ENCODE measurements at regions not wholly inside any gene's neighbourhood (a gene's known extent, or its start where the extent isn't known, plus 50 kb on each side); places are given as distances from the start of the nearest gene placed in this dataset.
A peak's percentile ranks its signal among the peaks of the same experiment; 100 is the strongest.

DNA sequence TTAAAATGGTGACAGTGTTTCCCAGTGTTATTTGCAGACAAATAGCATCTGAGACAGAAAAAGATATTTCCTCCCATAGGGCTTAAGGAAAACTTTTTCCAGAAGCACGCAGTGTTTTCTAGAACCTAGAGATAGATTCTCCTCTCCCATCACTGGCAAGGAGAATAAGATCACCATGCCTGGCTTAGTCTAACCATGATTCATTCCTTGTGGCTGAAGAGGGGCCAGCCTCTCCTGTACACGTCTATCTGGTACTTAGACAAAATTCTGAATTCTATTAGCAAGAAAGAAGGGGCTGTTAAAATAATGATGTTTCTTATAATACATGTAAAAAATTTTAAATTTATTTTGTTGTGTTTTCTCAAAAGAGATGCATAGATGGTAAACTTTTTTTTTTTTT lies 296.1 kb upstream of the LDB2 start:
- no peaks in the 10 kb centered on the region for H3K27me3 ChIP-seq (replicated peaks; ENCODE audit: insufficient read depth)
- 63 to 64% methylated on average over 2 of the region's 2 CpGs for WGBS, 2 experiments (ENCODE audit: low coverage in 1 of 2, low lambda C conversion rate in 2 of 2, missing lambda C conversion rate in 2 of 2)
- H3K9me2 ChIP-seq (ENCODE audit: insufficient read depth), result no peaks in the 10 kb centered on the region
- no peaks in the 10 kb centered on the region for H3K9me3 ChIP-seq (ENCODE audit: low read depth)
- DNase-seq, result peak; percentile 46
- in situ Hi-C loops (cut with MboI), result no loop called here
- no peaks in the 10 kb centered on the region for H3K36me3 ChIP-seq (ENCODE audit: low read depth)
- H3K27ac ChIP-seq, result no peak overlapping the region
- H3K4me3 ChIP-seq, result no peak overlapping the region
- no peak for TF ChIP-seq EZH2phosphoT487 (IDR thresholded peaks at IDR 0.05; ENCODE audit: insufficient read depth, low read depth)
- no peak for TF ChIP-seq EZH2 (IDR thresholded peaks at IDR 0.05; ENCODE audit: insufficient read depth, poor library complexity, severe bottlenecking)
- H3K9ac ChIP-seq, result no peak overlapping the region
- no peaks in the 10 kb centered on the region for H3K79me2 ChIP-seq (ENCODE audit: insufficient read depth)
- no peak overlapping the region for H3K4me2 ChIP-seq (ENCODE audit: unreplicated experiment)
- H3F3A ChIP-seq (ENCODE audit: insufficient read depth), result peaks cover 7% of the 10 kb centered on the region; the same call in 1 of the 2 replicates
- no peak overlapping the region for H2AFZ ChIP-seq
- peaks cover 22% of the 10 kb centered on the region for H3K4me1 ChIP-seq (ENCODE audit: insufficient read depth)
- no peaks in the 10 kb centered on the region for H4K20me1 ChIP-seq (ENCODE audit: insufficient read depth)

DNA sequence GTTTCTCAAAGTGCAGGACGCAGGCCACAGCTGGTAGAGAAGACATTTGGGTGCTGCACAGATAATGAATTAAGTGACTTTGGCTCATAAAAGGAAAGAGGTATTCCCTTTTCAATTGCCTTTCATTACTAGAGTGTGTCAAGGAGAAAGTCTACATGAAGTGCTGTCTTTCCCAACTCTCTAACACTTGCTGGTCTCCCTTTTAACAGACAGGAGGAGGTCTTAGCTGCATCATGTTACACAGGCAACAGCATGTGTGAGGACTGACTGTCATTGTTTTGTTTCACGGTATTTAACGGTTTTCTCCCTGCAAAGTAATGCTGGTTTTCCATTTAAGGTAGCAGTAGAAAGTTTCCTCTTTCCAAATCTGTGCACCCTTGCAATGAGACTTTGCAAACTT lies 291.3 kb upstream of the LDB2 start:
- in situ Hi-C loops (cut with MboI), result no loop called here
- no peaks in the 10 kb centered on the region for H3K9me2 ChIP-seq (ENCODE audit: insufficient read depth)
- H3K4me1 ChIP-seq (ENCODE audit: insufficient read depth), result peaks cover 24% of the 10 kb centered on the region
- H3K9ac ChIP-seq, result no peak overlapping the region
- 40 to 43% methylated on average over 3 of the region's 3 CpGs for WGBS, 2 experiments (ENCODE audit: low coverage in 1 of 2, low lambda C conversion rate in 2 of 2, missing lambda C conversion rate in 2 of 2)
- H3K9me3 ChIP-seq (ENCODE audit: low read depth), result no peaks in the 10 kb centered on the region
- no peaks in the 10 kb centered on the region for H3K36me3 ChIP-seq (ENCODE audit: low read depth)
- no peak overlapping the region for H2AFZ ChIP-seq
- no peak overlapping the region for H3K4me2 ChIP-seq (ENCODE audit: unreplicated experiment)
- TF ChIP-seq EZH2 (IDR thresholded peaks at IDR 0.05; ENCODE audit: insufficient read depth, poor library complexity, severe bottlenecking), result no peak
- no peak for TF ChIP-seq EZH2phosphoT487 (IDR thresholded peaks at IDR 0.05; ENCODE audit: insufficient read depth, low read depth)
- H3K79me2 ChIP-seq (ENCODE audit: insufficient read depth), result no peaks in the 10 kb centered on the region
- H4K20me1 ChIP-seq (ENCODE audit: insufficient read depth), result no peaks in the 10 kb centered on the region
- H3K27ac ChIP-seq, result no peak overlapping the region
- no peak for DNase-seq
- H3K4me3 ChIP-seq, result no peak overlapping the region
- H3K27me3 ChIP-seq (replicated peaks; ENCODE audit: insufficient read depth), result no peaks in the 10 kb centered on the region
- H3F3A ChIP-seq (ENCODE audit: insufficient read depth), result peaks cover 7% of the 10 kb centered on the region; the same call in 1 of the 2 replicates

DNA sequence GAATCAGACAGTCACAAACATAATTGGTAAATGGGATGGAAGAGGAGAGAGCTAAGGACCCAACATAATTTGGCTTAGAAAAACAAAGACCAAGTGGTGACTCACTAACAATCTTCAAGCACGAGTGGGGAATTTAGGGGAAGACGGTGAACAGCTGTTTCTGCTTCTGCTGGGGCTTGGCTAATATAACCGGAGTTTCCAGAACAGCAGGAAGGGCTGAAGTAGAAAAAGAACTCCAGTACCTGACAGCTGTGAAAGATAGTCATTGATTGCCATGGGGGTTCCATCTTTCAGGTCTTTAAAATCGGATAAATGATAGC lies 290.9 kb upstream of the LDB2 start:
- 10 to 13% methylated on average over 4 of the region's 4 CpGs for WGBS, 2 experiments (ENCODE audit: low coverage in 1 of 2, low lambda C conversion rate in 2 of 2, missing lambda C conversion rate in 2 of 2)
- Histone ChIP-seq H2AFZ (no peak overlapping the region), H3K79me2 (ENCODE audit: insufficient read depth) (no peaks in the 10 kb centered on the region), H3K4me3 (no peak overlapping the region), H3K36me3 (ENCODE audit: low read depth) (no peaks in the 10 kb centered on the region), H3K9me2 (ENCODE audit: insufficient read depth) (no peaks in the 10 kb centered on the region), H3K27ac (no peak overlapping the region), H3K9me3 (ENCODE audit: low read depth) (no peaks in the 10 kb centered on the region), H3K4me2 (ENCODE audit: unreplicated experiment) (no peak overlapping the region), H4K20me1 (ENCODE audit: insufficient read depth) (no peaks in the 10 kb centered on the region), H3K4me1 (ENCODE audit: insufficient read depth) (peaks cover 24% of the 10 kb centered on the region), H3K9ac (no peak overlapping the region), H3F3A (ENCODE audit: insufficient read depth) (peaks cover 7% of the 10 kb centered on the region; the same call in 1 of the 2 replicates), H3K27me3 (replicated peaks; ENCODE audit: insufficient read depth) (no peaks in the 10 kb centered on the region)
- TF ChIP-seq EZH2 (IDR thresholded peaks at IDR 0.05; ENCODE audit: insufficient read depth, poor library complexity, severe bottlenecking) (no peak), EZH2phosphoT487 (IDR thresholded peaks at IDR 0.05; ENCODE audit: insufficient read depth, low read depth) (no peak)
- in situ Hi-C loops (cut with MboI), result no loop called here
- DNase-seq, result peak; percentile 70

DNA sequence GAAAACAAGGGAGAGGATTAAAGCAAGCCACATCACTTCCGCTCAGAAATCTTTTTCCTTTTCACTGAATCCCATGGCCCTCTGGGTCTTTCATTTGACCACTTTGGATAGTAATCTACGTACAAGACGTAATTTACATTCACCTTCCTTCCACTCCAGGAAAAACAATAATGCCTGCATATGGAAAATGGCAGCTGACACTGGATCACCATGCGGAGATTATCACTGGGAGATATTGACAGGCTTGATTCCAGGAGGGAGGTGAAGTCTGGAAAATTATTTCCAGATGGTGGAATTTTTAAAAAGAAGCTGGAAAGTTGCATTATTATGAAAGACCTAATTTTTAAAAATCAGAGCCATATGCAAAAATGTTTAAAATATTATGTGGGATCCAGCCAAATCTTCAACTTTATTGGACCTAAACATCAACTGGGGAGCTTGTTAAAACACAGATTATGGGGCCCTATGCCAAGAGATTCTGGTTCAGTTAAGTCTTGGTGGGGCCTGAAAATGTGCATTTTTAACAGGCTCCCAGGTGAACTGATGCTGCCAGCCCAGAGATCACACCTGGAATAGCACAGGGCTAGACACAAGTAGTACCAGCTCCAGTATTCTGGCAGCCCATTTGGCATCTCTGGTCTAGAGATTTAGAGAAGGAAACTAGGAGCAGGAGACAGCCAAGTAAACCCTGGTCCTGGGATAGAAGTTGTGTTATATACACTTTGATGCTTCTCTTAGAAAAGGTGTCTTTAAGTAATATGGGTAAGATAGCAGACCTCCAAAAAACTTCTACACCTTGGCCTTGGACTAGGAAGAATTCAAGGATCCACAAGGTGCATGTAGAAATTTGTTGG lies 290.3 kb upstream of the LDB2 start:
- no peaks in the 10 kb centered on the region for H3K27me3 ChIP-seq (replicated peaks; ENCODE audit: insufficient read depth)
- no peak overlapping the region for H3K27ac ChIP-seq
- H3K4me2 ChIP-seq (ENCODE audit: unreplicated experiment), result no peak overlapping the region
- TF ChIP-seq EZH2phosphoT487 (IDR thresholded peaks at IDR 0.05; ENCODE audit: insufficient read depth, low read depth) (no peak), EZH2 (IDR thresholded peaks at IDR 0.05; ENCODE audit: insufficient read depth, poor library complexity, severe bottlenecking) (no peak)
- peaks cover 7% of the 10 kb centered on the region; the same call in 1 of the 2 replicates for H3F3A ChIP-seq (ENCODE audit: insufficient read depth)
- H3K4me3 ChIP-seq, result no peak overlapping the region
- WGBS, 2 experiments (ENCODE audit: low coverage in 1 of 2, low lambda C conversion rate in 2 of 2, missing lambda C conversion rate in 2 of 2), result 76 to 83% methylated on average over 4 of the region's 4 CpGs
- no peak for DNase-seq
- no peak overlapping the region for H2AFZ ChIP-seq
- H3K9me2 ChIP-seq (ENCODE audit: insufficient read depth), result no peaks in the 10 kb centered on the region
- H3K9ac ChIP-seq, result no peak overlapping the region
- H3K79me2 ChIP-seq (ENCODE audit: insufficient read depth), result no peaks in the 10 kb centered on the region
- peaks cover 24% of the 10 kb centered on the region for H3K4me1 ChIP-seq (ENCODE audit: insufficient read depth)
- in situ Hi-C loops (cut with MboI), result no loop called here
- H4K20me1 ChIP-seq (ENCODE audit: insufficient read depth), result no peaks in the 10 kb centered on the region
- H3K9me3 ChIP-seq (ENCODE audit: low read depth), result no peaks in the 10 kb centered on the region
- H3K36me3 ChIP-seq (ENCODE audit: low read depth), result no peaks in the 10 kb centered on the region
